Keratinocyte (primary cell): ENCODE measurements at regions not wholly inside any gene's neighbourhood (a gene's known extent, or its start where the extent isn't known, plus 50 kb on each side); places are given as distances from the start of the nearest gene placed in this dataset.

ENCODE experiments used
- DNase-seq: peaks from one replicate; pipeline ENCODE4 v3.0.0-alpha.2; 2011; ENCODE audit warnings: low read depth, missing footprints, low spot score
- FAIRE-seq: peaks from 2 replicates; lab custom pipeline; 2011; peaks lifted over from hg19 to GRCh38; lab: Jason Lieb, UNC
- H2AFZ ChIP-seq: 2 replicates; pipeline ENCODE4 v1.6.0; 2012; ENCODE audit warnings: low read length, control low read depth, inconsistent platforms; ENCODE audit not compliant: control insufficient read depth
- H3K27ac ChIP-seq: 2 replicates; pipeline ENCODE4 v1.5.1; 2011; ENCODE audit warnings: low read length; ENCODE audit not compliant: control insufficient read depth, insufficient read depth
- H3K27me3 ChIP-seq: 3 replicates; pipeline ENCODE4 v1.6.0; 2011; ENCODE audit warnings: low read length; ENCODE audit not compliant: control insufficient read depth, insufficient read depth; ENCODE audit errors: extremely low read depth
- H3K36me3 ChIP-seq, 2 experiments: 2 replicates in 1 of 2; 3 replicates in 1 of 2; pipeline ENCODE4 v1.5.1; 2011; ENCODE audit warnings: low read length in 2 of 2, mild to moderate bottlenecking in 1 of 2; ENCODE audit not compliant: control insufficient read depth in 2 of 2, insufficient read depth in 2 of 2; ENCODE audit errors: extremely low read depth in 1 of 2
- H3K4me1 ChIP-seq: 3 replicates; pipeline ENCODE4 v1.5.1; 2011; ENCODE audit warnings: low read length; ENCODE audit not compliant: control insufficient read depth, insufficient read depth; ENCODE audit errors: extremely low read depth
- H3K4me2 ChIP-seq: 3 replicates; pipeline ENCODE4 v1.6.0; 2011; ENCODE audit warnings: low read depth, low read length; ENCODE audit not compliant: control insufficient read depth, insufficient read depth; ENCODE audit errors: extremely low read depth
- H3K4me3 ChIP-seq, 3 experiments: fragments of 200-600 bp in 1 of 3; sonication (generic) in 1 of 3; 2 replicates in 2 of 3; 3 replicates in 1 of 3; pipeline ENCODE4 v1.5.1; 2011 to 2016; ENCODE audit warnings: low read length in 3 of 3, mild to moderate bottlenecking in 3 of 3, control low read depth in 2 of 3, inconsistent platforms in 1 of 3, low read depth in 1 of 3, mixed read lengths in 1 of 3, mixed run types in 1 of 3, moderate library complexity in 1 of 3; ENCODE audit not compliant: control insufficient read depth in 2 of 3, insufficient read depth in 2 of 3; ENCODE audit errors: extremely low read depth in 1 of 3
- H3K79me2 ChIP-seq: 2 replicates; pipeline ENCODE4 v1.6.0; 2012; ENCODE audit warnings: low read length; ENCODE audit not compliant: control insufficient read depth, insufficient read depth
- H3K9ac ChIP-seq: 3 replicates; pipeline ENCODE4 v1.6.0; 2011; ENCODE audit warnings: low read length; ENCODE audit not compliant: control insufficient read depth, insufficient read depth; ENCODE audit errors: extremely low read depth
- H3K9me1 ChIP-seq: 3 replicates; pipeline ENCODE4 v1.6.0; 2011; ENCODE audit warnings: low read length; ENCODE audit not compliant: control insufficient read depth, insufficient read depth; ENCODE audit errors: extremely low read depth
- H3K9me3 ChIP-seq: 2 replicates; pipeline ENCODE4 v1.5.1; 2012; ENCODE audit warnings: low read depth, low read length; ENCODE audit not compliant: control insufficient read depth
- H4K20me1 ChIP-seq: 3 replicates; pipeline ENCODE4 v1.6.0; 2011; ENCODE audit warnings: low read length; ENCODE audit not compliant: control insufficient read depth, insufficient read depth; ENCODE audit errors: extremely low read depth
- CTCF ChIP-seq, 3 experiments: IDR thresholded peaks in 1 of 3; conservative IDR thresholded peaks in 1 of 3; optimal IDR thresholded peaks in 1 of 3; 2 replicates in 2 of 3; 3 replicates in 1 of 3; pipeline versions ENCODE3 to v1.5.1; 2011; ENCODE audit warnings: low read length in 3 of 3, mild to moderate bottlenecking in 3 of 3, moderate library complexity in 2 of 3, control low read depth in 1 of 3, inconsistent platforms in 1 of 3; ENCODE audit not compliant: insufficient read depth in 2 of 3; ENCODE audit errors: extremely low read depth in 1 of 3
- EZH2 ChIP-seq: IDR thresholded peaks from one replicate; pipeline ENCODE4 v1.6.1; 2012; ENCODE audit warnings: inconsistent platforms, mild to moderate bottlenecking, low read length, moderate library complexity
- dilution Hi-C: fragments of 300-500 bp; cut with MboI; formaldehyde crosslinking; loops from one replicate; pipeline ENCODE4 v1.7.0; 2020; ENCODE audit warnings: low sequenced_read_pairs; ENCODE audit not compliant: extremely low pct_ligation_motif_present

DNA sequence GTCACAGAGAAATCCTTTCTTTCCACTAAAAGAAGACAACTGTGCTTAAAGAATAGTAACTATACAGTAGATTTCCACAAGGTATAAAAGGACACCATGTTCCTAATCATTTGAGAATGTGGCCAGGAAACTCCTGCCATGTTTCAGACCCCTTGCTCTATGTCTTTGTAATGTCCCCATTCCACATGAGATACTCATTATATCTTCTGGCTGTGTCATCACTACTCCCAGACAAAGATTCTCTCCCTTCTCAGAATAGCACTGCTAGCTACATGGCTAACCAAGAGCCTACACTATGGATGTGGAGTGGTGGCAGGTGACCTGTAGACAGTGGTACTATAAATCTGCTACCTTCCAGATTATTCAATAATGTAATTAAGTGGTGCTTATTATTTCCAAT is 218.1 kb upstream of the MCHR2 start:
- H2AFZ ChIP-seq, result no peak overlapping the region
- H3K27ac ChIP-seq, result no peak overlapping the region
- H3K4me1 ChIP-seq, result no peaks in the 10 kb centered on the region
- H3K4me2 ChIP-seq, result no peak overlapping the region
- H3K36me3 ChIP-seq, result no peaks in the 10 kb centered on the region
- H4K20me1 ChIP-seq, result no peaks in the 10 kb centered on the region
- H3K9ac ChIP-seq, result no peak overlapping the region
- FAIRE-seq, result no peak
- dilution Hi-C loops, result no loop called here
- TF ChIP-seq EZH2, result no peak
- H3K4me3 ChIP-seq, result no peak overlapping the region
- no peaks in the 10 kb centered on the region for H3K27me3 ChIP-seq
- H3K79me2 ChIP-seq, result no peaks in the 10 kb centered on the region
- H3K9me1 ChIP-seq, result no peaks in the 10 kb centered on the region
- no peaks in the 10 kb centered on the region for H3K9me3 ChIP-seq
- no peak for DNase-seq

DNA sequence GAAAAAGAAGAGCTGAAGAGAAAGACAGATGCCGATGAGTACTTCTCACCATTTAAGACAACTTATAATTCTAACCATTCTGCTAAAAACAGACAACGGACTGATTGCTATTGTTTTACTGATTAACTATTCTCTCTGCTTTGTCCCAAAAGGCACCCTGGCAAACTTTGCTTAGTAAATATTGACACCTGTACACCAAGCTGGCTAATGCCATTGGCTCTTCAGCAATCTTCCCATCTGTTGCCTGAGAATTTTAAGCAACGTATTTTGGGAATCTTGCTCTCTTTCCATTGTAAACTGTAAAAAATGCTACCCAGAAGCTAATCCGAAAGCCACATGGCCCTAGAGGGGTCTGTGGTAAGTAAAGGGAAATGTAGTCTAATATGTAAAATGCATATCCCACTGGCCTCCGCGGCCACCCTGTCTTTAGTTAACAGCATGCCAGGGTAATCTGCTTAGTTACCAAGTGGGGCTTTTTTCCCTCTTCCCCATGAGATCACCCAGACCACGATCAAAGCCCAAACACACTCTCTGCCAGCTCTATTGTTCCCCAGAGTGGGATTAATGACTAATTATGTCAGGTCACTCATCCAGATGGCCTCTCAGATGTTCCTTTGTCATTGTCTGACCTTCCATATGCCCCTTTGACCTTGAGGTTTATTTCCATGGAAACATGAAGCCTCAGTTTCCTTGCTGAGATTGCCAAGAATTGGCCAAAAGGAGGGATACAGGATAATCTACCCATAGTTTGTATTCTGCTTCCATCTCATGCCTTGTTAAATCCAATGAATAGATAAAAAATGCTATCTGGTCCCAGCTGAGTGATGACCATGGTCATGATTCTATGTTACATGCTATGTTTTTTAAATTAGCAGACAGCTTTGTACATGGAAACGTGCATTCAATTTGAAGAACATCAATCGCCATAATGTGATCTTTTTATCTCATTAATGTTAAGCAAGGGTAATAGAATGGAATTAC is 216.4 kb upstream of the MCHR2 start:
- H3K4me2 ChIP-seq, result no peak overlapping the region
- H3K27me3 ChIP-seq, result no peaks in the 10 kb centered on the region
- FAIRE-seq (peak; percentile 39), DNase-seq (no peak)
- no peaks in the 10 kb centered on the region for H3K36me3 ChIP-seq
- H4K20me1 ChIP-seq, result no peaks in the 10 kb centered on the region
- no peak overlapping the region for H3K27ac ChIP-seq
- dilution Hi-C loops, result no loop called here
- H2AFZ ChIP-seq, result no peak overlapping the region
- TF ChIP-seq EZH2 (no peak), CTCF (optimal IDR thresholded peaks at IDR 0.05 in 1 of 3, IDR thresholded peaks at IDR 0.05 in 1 of 3, conservative IDR thresholded peaks at IDR 0.05 in 1 of 3; ENCODE audit: extremely low read depth in 1 of 3, insufficient read depth in 2 of 3, low read length in 3 of 3) (no peak)
- H3K79me2 ChIP-seq, result no peaks in the 10 kb centered on the region
- H3K9ac ChIP-seq, result no peak overlapping the region
- no peak overlapping the region for H3K4me3 ChIP-seq
- H3K9me1 ChIP-seq, result no peaks in the 10 kb centered on the region
- H3K9me3 ChIP-seq, result no peaks in the 10 kb centered on the region
- H3K4me1 ChIP-seq, result no peaks in the 10 kb centered on the region
